HG02610 (cell line): ENCODE measurements at regions not wholly inside any gene's neighbourhood (a gene's known extent, or its start where the extent isn't known, plus 50 kb on each side); places are given as distances from the start of the nearest gene placed in this dataset.
"Not testable (repeated sequence)": the region's sequence is repeated elsewhere in the genome, so short reads cannot be mapped to it uniquely, and the experiment has no call there.

Experiments
- ATAC-seq: cut with Tn5 transposase; IDR thresholded peaks from one replicate; pipeline ENCODE4 v1.9.1; 2021; ENCODE audit warnings: mild to moderate bottlenecking, moderate library complexity; ENCODE audit not compliant: unreplicated experiment

DNA sequence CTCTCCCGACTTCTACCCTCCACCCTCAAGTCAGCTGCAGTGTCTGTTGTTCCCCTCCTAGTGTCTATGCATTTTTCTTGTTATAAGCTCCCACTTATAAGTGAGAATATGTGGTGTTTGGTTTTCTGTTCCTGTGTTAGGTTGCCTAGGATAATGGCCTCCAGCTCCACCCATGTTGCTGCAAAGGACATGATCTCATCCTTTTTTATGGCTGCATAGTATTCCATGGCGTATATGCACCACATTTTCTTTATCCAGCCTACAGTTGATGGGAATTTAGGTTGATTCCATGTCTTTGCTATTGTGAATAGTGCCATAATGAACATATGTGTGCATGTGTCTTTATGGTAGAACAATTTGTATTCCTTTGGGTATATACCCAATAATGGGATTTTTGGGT is 80.7 kb downstream of the SPTSSA start:
- not testable (repeated sequence) for ATAC-seq

DNA sequence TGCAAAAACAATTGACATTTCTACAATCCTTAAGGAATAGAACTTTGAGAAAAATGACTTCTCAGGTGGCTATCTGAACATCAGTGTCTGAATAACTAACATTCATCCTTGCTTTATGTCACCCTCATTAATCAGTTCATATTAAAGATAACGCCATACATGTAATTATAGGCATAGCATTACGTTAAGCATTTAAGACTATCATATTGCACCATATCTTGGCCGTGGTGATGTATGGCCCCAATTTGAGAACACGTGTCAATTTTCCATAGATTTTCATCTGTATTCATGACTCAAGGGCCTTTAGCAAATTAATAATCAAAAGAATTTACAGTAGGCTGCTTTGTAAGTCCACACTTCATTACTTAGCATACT is 81.6 kb downstream of the SPTSSA start:
- ATAC-seq: no peak

DNA sequence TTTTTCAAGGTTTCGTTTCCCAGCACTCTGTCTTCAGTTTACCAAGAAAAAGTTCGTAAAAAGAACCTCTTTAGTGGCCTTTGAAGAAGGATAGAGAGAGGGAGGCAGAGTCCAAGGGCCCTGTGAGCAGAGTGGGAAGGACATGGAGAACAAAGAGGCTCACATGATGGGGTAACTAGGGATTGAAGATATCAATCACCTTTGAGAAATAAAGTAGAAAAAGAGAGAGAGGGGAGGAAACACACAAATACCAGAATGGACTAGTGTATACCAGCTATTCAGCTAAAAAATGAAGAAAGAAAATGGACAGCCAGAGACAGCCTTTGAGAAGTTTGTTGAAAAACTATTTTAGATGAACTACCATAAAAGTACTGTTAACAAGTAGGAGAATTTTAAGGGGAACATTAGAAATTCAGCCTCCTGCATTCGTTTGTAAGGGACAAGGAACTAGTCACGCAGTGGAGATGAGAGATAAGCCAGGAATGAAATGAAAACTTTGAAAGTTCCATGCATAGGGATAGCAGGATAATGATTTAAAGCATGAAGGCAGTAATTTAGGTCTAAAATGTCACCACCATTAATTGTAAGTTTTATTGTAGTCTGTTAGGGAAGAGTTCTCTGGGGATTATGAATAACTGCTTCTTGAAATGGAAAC is 82.1 kb downstream of the SPTSSA start:
- ATAC-seq: no peak

DNA sequence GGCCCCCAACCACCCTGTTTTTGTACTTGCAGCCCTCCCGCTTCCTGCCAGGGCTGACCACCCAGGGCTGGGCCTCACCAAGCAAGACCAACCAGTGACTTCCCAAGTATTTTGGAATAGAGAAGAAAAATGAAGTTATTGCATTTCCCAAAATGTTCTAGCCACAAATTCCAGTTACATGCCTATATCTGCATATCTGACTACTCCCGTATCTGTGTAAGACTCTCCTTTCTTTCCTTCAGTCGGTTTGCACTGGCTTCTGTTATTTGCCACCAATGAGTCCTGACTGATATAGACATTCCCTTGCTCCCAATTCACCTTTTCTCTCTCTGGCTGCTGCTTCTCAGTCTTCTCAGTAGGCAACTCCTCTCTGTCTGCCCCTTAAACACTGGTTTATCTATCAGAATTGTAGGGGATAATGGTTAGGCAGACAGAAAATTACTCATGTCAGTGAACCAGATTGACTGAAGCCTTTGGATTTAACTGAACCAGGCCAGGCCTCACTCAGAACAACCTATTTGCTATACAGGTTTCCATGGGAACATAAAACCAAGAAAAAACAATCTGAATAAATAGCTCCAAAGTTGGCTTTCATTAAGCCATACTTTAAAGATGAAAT is 85.3 kb downstream of the SPTSSA start:
- ATAC-seq: no peak

DNA sequence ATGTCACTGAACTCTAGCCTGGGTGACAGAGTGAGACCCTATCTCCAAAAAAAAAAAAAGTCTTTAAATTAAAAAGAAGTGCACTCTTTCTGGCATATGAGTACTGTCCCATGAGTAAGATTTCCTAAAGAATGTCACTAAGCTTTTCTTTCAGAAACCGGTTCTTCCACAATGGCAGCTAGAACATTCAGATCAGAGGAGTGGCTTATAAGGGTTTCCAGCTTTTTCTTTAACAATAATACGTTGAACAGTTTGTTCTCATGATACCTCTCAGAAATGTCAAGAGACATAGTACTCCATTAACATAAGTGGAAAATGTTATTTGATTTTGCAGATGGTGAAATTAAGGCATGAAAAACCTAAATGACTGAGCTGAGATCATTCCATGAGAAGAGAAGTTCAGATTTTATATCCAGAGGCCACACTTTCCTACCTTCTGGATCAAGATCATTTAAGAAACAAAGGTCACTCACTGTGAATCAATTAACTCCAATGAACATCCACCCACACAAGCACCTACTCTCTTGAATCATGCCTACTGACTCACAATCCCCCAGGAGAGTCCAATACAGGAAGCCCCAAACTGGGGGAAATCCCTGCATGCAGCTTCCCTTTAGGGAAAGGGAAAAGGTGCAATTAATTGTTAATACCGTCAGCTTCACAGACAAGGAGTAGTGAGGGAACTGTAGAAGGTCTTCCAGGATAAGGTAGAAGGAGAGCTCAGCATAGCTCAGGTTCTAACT is 86.9 kb downstream of the SPTSSA start:
- ATAC-seq: no peak

DNA sequence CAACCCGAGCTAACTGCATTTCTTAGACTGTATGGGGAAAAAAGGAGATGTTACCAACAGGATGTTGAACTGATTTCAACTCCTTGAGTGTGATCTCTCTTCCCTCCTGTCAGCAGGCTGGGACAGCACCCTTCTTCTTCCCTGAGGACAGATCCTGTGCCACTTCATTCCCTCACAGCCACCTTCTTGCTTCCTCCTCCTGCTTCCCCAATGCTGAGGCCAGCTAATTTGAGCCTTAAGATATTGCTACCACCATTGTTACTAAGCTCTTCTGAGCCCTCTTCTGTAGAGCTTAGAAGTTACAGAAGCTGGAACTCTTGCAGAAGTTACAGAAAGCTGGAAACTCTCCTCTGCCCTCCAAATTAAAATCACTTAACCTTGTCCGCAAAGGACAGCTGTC is 88.8 kb downstream of the SPTSSA start:
- ATAC-seq: no peak

DNA sequence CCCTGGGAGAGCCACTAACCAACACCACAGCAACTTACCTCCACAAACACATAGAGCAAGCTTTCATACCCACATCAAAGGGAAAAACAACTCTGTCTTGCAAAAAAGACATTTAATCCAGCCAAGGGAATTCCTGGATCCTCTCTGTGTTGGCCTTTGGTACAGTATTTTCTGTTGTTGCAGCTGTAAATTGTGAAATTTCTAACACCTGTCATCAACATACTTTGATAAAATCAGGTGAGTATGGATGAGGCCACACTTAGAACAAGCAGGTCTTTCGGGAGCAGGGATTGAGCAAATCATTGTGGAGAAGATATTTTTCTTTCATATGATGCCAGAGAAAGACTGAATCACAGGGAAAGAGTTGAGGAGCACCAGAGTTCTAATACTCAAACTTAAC is 89.3 kb downstream of the SPTSSA start:
- no peak for ATAC-seq

DNA sequence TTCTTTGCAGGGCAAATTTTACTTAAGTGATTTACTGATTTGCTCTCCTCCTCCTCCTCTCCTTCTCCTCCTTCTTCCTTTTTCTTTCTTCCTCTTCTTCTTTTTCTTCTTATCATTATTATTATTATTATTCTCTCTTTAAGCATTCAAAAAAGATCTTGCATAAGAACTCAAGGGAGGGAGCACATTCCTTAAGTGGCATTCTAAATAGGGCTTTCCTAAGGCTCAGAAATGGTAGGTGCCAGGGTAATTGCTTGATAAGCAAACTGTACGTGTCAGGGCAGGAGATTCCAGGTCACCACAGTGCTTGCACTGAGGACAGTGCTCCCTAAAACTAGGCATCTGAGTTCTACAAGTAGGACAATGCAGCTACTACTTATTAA is 92.4 kb downstream of the SPTSSA start:
- no peak for ATAC-seq

DNA sequence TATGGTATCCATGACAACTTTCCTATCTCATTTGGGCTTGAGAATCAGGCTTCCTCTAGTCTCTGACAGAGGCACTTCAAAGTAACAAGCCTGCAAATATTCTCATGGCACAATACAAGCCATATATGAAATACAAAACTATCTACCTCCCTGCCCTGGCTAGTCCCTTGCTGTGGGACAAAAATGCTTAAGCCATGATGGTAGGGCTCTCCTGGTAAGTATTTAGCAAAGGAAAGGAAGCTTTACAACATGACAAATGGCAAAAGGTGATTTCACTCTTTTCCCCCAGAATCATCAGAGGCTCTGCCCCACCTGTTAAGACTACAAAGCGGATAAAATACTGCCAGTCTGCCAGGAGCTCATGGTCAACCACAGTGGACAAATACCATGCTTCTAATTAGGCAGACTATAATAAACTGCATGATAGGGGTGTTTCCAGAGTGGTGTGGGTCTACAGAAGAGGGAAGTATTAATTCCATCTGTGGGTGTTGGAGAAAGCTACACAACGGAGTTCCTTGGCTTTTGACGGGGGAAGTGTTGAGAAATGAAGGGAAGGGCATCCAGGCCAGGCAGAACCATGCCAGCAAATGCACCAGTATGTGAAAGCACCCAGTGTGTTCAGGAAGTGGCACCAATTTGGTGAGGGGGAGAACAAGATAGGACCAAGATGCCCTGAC is 92.9 kb downstream of the SPTSSA start:
- no peak for ATAC-seq

DNA sequence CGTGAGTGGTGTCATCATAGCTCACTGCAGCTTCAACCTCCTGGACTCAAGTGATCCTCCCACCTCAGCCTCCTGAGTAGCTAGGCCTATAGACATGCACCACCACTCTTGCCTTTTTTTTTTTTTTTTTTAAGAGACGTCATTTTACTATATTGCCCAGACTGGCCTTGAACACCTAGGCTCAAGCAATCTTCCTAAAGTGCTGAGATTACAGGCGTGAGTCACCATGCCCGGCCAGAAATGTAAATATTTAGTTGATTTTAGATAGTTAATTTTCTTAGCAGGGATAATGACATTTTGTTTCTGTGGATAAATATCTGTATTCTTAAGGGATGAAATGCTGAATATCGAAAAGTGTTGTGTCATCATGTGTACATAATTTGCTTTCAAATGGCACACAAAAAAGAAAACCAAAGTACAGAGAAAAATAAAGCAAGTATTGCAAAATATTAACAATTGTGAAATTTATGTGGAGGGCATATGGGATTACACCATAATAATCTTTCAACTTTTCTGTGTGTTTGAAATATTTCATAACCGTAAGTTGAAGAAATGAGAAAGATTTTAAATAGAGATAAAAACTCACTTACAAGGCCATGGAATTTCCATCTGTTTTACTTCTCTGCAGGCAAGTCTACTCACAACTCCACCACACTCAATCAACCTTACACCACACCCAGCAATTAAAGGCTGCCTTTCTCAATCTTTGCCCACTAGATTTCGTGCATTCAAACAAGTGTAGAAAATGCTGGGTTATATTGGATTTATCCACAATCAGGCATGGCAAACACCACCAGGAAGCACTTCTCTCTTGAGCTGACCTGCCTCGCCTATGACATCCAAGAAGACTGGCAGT is 93.7 kb downstream of the SPTSSA start:
- ATAC-seq: no peak

DNA sequence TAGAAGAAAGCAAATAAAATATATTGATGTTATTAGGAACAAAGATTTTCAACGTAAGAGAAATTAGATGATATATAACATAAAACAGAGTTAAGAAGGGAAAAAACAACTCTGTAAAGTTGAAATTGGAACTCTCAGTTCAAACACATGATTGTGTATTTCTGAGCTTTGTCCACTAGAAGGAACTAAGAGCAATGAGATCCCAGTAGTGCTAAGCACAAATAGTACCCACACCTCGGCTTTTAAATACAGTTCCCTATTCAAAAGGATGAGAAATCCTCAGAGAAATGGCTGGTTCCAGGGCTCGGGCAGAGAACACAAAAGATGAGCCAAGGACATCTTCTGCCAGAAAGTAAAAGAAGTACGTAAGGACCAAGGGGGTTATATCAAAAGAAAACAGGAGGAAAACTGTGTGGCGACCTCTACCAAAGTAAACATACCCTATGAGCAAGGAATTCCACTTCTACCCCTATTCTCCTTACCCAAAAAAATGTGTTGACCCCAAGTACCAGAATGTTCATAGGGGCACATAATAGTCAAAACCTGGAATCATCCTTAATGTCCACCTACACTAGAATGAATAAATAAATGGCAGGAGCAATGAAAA is 96.6 kb downstream of the SPTSSA start:
- no peak for ATAC-seq

DNA sequence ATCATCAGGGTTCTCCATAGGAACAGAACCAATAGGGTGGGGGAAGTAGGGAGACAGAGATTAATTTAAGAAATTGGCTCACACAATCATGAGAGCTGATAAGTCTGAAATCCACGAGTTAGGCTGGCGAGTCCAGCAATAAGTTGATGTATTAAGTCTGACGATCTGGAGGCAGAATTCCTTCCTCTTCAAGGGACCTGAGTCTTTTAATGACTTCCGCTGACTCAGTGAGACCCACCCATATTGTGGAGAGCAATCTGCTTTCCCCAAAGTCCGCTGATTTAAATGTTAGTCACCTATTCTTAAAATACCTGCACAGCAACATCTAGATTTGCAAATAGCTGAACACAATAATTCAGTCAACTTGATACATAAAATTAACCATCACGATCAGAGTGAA is 97.8 kb downstream of the SPTSSA start:
- no peak for ATAC-seq

DNA sequence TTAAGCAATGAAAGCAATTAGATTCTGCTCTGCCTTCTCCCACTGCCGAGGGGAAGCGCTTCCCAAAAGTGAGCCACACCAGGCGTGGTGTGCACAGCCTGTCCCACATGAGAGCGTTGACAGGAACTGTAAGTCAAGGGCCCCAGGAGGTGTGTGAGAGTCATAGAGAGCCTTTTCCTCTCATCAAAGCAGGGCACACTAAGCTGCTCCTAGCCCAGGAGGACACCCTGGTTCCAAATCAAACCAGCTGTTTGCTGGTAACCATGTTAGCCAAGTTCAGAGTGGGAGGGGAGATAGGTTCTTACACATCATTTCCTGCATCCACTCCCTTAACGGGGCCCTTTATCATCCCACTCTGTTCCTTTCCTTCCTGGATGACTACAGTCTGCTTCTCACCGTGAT is 98.3 kb downstream of the SPTSSA start:
- ATAC-seq: no peak

DNA sequence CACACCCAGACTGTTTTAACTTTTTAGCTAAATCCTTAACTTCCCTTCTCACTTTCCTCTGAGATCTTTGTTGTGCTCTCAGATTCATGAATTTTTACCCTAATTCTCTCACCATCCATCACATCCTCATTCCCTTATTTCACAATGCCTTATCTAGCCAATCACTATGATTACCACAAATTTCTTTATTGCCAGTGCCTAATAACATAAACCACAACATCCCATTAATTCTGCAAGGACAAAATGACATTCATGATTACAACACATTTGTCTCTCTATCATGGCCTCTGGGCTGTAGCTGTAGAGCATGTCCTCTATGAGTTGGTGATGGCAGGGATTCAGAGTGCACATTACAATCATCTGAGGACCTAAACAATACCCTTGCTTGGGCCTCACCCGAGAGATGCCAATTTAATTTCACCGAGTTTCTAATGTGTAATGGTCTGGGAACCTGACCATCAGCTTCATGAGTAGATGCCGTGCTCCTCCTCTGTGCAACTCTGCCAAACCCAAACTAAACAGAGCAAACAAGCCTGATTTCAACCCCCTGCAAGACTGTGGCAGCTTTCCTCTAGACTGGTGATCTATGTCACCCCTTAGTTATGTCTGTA is 99.3 kb downstream of the SPTSSA start:
- no peak for ATAC-seq

DNA sequence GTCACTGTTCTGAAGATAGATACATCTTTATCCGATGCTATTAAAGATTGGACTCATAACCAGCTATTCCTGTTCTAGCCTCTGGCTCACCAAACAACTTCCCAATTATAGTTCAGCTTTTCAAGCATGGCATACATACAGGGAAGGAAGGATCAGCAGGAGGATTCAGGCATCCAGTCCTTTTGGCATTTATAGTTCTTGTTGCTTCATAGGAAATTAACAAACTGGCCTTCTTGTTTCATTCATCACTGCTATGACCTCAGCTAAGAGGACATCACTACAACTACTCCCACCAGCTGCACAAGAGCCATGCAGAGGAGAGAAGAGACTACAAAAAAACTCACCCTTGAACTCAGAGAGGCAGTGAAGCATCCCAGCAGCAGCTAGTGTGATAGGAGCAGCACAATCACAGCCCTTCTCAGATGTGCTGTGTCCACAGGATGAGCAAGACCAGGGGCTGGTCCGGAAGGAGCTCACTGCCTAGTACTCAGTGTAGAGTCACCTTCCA is 100.5 kb downstream of the SPTSSA start:
- ATAC-seq: no peak

DNA sequence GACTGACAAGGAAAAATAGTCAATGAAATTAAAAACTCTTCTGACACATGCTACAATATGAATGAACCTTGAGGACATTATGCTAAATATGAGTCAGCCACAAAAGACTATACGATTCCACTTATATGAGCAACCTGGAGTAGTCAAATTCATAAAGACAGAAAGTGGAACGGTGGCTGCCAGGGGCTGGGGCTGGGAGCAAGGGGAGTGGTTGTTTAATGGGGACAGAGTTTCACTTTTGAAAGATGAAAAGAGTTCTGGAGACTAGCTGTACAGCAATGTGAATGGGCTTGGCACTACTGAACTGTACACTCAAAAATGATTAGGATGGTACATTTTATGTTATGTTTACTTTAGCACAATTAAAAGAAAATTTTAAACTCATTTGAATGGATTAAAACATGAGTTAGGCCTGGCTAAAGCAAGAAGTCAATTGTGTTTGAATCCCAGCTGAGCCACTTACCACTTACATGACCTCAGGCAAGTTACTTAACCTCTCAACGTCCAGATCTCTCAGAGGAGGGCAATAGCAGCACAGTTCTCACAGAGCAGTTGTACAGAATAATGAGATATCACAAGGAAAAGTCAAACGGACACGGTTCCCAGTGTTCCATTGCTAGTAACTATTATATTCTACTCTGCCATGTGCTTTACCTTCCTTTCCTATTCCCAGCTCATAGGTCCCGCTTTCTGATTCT is 102.5 kb downstream of the SPTSSA start:
- ATAC-seq: no peak

DNA sequence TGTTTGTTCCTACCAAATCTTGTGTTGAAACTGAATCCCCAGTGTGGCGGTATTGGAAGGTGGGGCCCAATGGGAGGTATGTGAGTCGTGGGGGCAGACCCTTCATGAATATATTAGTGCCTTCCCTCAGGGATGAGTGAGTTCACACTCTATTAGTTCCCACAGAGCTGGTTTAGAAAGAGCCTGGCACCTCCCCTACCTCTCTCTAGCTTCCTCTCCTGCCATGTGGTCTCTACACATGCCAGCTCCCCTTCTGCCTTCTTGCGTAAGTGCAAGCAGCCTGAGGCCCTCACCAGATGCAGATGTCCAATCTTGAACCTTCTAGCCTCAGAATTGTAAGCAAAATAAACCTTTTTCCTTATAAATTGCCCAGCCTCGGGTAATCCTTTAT is 105.8 kb downstream of the SPTSSA start:
- no peak for ATAC-seq

DNA sequence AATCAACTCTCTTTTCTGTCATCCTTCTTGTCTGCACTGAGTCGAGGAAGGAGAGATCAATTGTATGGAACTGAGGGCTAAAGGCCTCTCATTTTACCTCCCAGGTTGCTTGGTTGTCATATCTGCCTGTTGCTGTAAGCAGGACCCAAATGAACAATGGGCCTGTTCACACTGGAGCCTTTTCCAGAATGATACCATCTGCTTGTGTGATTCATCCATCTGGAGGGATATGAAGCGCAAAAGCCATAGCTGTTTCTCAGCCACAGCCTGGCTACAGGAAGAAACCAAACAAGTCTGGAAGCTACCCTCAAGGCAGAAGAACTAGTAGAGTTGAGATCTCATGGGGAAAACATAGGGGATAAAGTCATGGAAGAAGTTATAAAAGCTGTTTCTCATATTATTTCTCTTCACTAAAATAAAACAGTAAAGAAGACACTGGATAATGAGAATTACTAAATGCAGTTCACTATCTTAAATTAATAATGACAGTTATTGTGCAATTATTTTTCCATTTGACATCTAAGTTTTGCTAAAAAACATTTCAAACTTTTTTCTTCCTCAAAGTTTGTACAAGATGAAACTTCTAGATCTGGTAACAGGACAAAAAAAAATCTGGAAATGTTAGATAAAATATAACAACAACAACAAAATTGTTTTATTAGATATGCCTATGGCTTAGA is 106.3 kb downstream of the SPTSSA start:
- ATAC-seq: no peak

DNA sequence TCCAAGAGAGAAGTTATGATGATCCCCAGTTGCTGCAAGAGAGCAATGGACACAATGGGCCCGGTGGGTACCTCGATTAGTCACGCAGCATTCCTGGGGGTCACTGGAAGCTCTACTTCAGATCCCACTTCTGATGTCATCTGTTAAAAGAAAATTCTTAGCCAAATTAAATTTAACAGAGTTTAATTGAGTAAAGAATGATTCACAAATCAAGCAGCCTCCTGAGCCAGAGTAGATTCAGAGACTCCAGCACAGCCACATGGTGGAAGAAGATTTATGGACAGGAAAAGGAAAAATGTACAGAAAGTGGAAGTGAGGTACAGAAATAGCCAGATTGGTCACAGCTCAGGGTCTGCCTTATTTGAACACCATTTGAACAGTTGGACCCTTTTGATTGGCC is 107.5 kb downstream of the SPTSSA start:
- no peak for ATAC-seq
